ENCODE measurements at regions not wholly inside any gene's neighbourhood (a gene's known extent, or its start where the extent isn't known, plus 50 kb on each side); places are given as distances from the start of the nearest gene placed in this dataset.

DNA sequence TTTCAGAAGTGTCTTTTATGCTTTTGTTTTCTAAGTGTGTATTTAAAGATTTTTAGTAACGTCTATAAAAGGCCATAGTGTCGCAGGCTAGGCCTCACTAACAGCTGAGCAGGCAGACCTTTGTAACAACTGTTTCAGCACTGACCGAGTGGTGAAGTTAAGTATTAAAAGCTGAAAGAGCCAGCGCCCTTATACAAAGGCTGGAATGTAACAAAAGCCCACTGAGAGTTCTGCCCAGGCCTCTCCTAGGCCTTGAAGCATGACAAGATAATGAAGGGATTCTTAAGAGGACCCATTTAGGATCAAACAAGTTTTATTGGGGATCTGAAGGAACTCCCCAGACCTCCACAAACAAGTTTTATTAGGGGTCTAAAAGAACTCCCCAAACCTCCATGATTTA lies 722.5 kb upstream of the PRKX start:
- Histone ChIP-seq H3K36me3 (replicated peaks in 1 of 2; ENCODE audit: insufficient read depth in 1 of 2, low read depth in 2 of 2) (no peaks in the 10 kb centered on the region), H3K27ac (no peak overlapping the region), H3K4me3 (no peak overlapping the region), H3K9me3 (no peaks in the 10 kb centered on the region), H3K4me1 (no peaks in the 10 kb centered on the region), H3K27me3 (no peaks in the 10 kb centered on the region)
- WGBS, 2 donors, result 45 to 46% methylated on average over 4 of the region's 4 CpGs
- no peak for TF ChIP-seq POLR2A (IDR thresholded peaks at IDR 0.05)
- TF ChIP-seq, protein P1, sequence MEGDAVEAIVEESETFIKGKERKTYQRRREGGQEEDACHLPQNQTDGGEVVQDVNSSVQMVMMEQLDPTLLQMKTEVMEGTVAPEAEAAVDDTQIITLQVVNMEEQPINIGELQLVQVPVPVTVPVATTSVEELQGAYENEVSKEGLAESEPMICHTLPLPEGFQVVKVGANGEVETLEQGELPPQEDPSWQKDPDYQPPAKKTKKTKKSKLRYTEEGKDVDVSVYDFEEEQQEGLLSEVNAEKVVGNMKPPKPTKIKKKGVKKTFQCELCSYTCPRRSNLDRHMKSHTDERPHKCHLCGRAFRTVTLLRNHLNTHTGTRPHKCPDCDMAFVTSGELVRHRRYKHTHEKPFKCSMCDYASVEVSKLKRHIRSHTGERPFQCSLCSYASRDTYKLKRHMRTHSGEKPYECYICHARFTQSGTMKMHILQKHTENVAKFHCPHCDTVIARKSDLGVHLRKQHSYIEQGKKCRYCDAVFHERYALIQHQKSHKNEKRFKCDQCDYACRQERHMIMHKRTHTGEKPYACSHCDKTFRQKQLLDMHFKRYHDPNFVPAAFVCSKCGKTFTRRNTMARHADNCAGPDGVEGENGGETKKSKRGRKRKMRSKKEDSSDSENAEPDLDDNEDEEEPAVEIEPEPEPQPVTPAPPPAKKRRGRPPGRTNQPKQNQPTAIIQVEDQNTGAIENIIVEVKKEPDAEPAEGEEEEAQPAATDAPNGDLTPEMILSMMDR (IDR thresholded peaks at IDR 0.05), result no peak
- ATAC-seq (no peak), DNase-seq (no peak)
- intact Hi-C loops (cut with DNase I), result no loop called here

DNA sequence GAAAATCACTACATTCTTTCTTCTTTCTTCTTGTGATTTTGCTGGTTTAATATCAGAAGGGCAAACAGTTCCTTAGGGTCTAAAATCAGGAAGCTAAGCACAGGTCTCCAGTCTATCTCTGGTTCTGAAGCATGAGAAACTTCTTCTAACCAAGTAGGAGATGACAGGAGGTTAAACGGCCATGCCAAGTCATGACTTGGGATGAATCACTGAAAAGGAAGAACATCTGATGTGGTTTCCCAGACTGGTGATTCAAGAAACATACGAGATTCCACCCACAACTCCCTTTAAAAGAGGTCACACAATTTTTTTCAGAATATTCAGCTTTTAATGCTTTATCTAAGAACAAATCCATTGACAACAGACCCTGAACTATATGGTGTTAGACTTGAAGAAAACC lies 684.0 kb upstream of the PRKX start:
- H3K9me3 ChIP-seq, result no peaks in the 10 kb centered on the region
- no peak for ATAC-seq

DNA sequence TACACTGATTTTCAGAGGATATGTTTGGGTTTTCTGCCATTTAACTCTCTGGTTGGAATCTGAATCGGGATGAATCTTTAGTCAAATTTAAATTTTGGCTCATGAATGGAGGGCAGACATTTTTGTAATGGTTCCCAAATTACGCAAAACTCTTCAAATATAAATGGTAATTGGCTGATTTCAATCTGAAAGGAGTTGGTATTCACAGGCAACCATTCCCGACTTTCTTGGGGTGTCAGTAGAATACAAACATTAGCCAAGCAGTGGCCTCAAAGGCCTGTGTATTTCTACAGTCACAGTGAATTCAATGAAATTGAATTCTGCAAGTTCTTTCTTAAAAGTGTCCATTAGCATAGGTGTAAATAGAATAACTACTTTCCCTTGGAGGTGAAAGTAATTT lies 668.8 kb upstream of the PRKX start:
- H3K36me3 ChIP-seq (replicated peaks in 1 of 2; ENCODE audit: insufficient read depth in 1 of 2, low read depth in 2 of 2), result no peaks in the 10 kb centered on the region
- TF ChIP-seq POLR2A (IDR thresholded peaks at IDR 0.05), result no peak
- TF ChIP-seq, protein P1 (IDR thresholded peaks at IDR 0.05), result no peak
- WGBS, 2 donors, result 26 to 42% methylated on average over 3 of the region's 3 CpGs

More for the DNA sequence above, 684.0 kb upstream of the PRKX start:
- H3K36me3 ChIP-seq (replicated peaks in 1 of 2; ENCODE audit: insufficient read depth in 1 of 2, low read depth in 2 of 2), result no peaks in the 10 kb centered on the region
- 27 to 34% methylated on average over 2 of the region's 2 CpGs for WGBS, 2 donors
- intact Hi-C loops (cut with DNase I), result no loop called here
- no peaks in the 10 kb centered on the region for H3K27me3 ChIP-seq
- no peak for TF ChIP-seq POLR2A (IDR thresholded peaks at IDR 0.05)
- TF ChIP-seq, protein P1 (IDR thresholded peaks at IDR 0.05), result no peak
- DNase-seq, result no peak
- no peak overlapping the region for H3K4me3 ChIP-seq
- H3K4me1 ChIP-seq, result no peaks in the 10 kb centered on the region
- no peak overlapping the region for H3K27ac ChIP-seq

DNA sequence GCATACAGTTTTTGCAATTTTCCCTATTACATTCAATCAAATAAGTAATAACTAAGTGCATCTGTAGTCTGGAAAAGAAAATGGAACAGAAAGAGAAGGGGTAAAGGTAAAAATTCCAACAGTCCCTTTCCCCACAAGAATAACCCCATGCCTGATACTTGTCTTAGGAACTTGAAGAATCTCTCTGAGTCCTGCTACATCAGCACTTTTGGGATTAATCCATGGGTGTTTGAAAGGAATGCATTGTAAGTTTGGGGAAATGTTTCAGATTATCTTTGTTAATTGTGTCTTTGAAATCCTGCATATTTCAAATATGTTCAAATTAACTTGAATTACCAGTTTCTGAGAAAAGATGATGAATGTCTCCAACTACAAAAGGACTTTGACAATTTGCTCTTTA lies 667.3 kb upstream of the PRKX start:
- DNase-seq (no peak), ATAC-seq (no peak)
- H3K27me3 ChIP-seq, result no peaks in the 10 kb centered on the region
- no peaks in the 10 kb centered on the region for H3K9me3 ChIP-seq
- TF ChIP-seq, protein P1 (IDR thresholded peaks at IDR 0.05), result no peak
- no peak for TF ChIP-seq POLR2A (IDR thresholded peaks at IDR 0.05)
- intact Hi-C loops (cut with DNase I), result no loop called here
- no peaks in the 10 kb centered on the region for H3K4me1 ChIP-seq
- H3K27ac ChIP-seq, result no peak overlapping the region
- no peak overlapping the region for H3K4me3 ChIP-seq
- H3K36me3 ChIP-seq (replicated peaks in 1 of 2; ENCODE audit: insufficient read depth in 1 of 2, low read depth in 2 of 2), result no peaks in the 10 kb centered on the region

More for the DNA sequence above, 668.8 kb upstream of the PRKX start:
- no peak overlapping the region for H3K4me3 ChIP-seq
- no peak for DNase-seq
- no peaks in the 10 kb centered on the region for H3K9me3 ChIP-seq
- H3K27me3 ChIP-seq, result no peaks in the 10 kb centered on the region
- H3K27ac ChIP-seq, result no peak overlapping the region
- intact Hi-C loops (cut with DNase I), result no loop called here
- H3K4me1 ChIP-seq, result no peaks in the 10 kb centered on the region
- ATAC-seq, result no peak

DNA sequence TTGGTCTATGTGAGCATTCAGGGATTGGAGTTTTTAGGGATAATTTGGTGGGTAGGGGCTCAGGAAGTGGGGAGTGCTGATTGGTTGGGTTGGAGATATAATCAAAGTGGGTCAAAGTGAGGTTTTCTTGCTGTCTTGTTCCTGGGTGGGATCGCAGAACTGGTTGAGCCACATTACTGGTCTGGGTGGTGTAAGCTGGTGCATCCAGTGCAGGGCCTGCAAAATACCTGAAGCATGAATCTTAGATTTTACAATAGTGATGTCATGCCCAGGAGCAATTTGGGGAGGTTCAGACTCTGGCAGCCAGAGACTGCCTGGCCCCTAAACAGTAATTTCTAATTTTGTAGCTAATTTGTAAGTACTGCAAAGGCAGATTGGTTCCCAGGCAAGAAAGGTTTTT lies 665.6 kb upstream of the PRKX start:
- no peaks in the 10 kb centered on the region for H3K36me3 ChIP-seq (replicated peaks in 1 of 2; ENCODE audit: insufficient read depth in 1 of 2, low read depth in 2 of 2)
- H3K27ac ChIP-seq, result no peak overlapping the region
- H3K9me3 ChIP-seq, result no peaks in the 10 kb centered on the region
- H3K4me1 ChIP-seq, result no peaks in the 10 kb centered on the region
- TF ChIP-seq, protein P1 (IDR thresholded peaks at IDR 0.05), result no peak
- no peak for TF ChIP-seq POLR2A (IDR thresholded peaks at IDR 0.05)
- 71 to 83% methylated on average over 1 of the region's 1 CpG for WGBS, 2 donors
- no peak for DNase-seq
- intact Hi-C loops (cut with DNase I), result no loop called here
- H3K4me3 ChIP-seq, result no peak overlapping the region
- H3K27me3 ChIP-seq, result no peaks in the 10 kb centered on the region
- no peak for ATAC-seq
